Vagina (tissue), 2 donors: ENCODE measurements at regions not wholly inside any gene's neighbourhood (a gene's known extent, or its start where the extent isn't known, plus 50 kb on each side); places are given as distances from the start of the nearest gene placed in this dataset.

Experiments used
- CTCF ChIP-seq, 3 experiments: fragments of 450-650 bp in 2 of 3; fragments of 200-600 bp in 1 of 3; sonication (generic) in 1 of 3; IDR thresholded peaks; one replicate each; pipeline ENCODE4 v1.5.1; 2017 to 2019; ENCODE audit warnings: antibody characterized with exemption in 3 of 3, mild to moderate bottlenecking in 2 of 3, moderate library complexity in 2 of 3
- POLR2AphosphoS5 ChIP-seq, 2 donors: sonication (generic); formaldehyde crosslinking; IDR thresholded peaks; one replicate each; pipeline ENCODE4 v1.9.0; 2017; ENCODE audit warnings: antibody characterized with exemption in 2 of 2, mild to moderate bottlenecking in 2 of 2, low read depth in 1 of 2; ENCODE audit not compliant: insufficient read depth in 1 of 2

- TF ChIP-seq CTCF (IDR thresholded peaks at IDR 0.05) (no peak), POLR2AphosphoS5 (IDR thresholded peaks at IDR 0.05; ENCODE audit: insufficient read depth in 1 of 2, low read depth in 1 of 2) (no peak)
Measured at GRCh38 chr3:124358156-124358555, 366.2 kb upstream of the ROPN1 start.
